ENCODE measurements at regions not wholly inside any gene's neighbourhood (a gene's known extent, or its start where the extent isn't known, plus 50 kb on each side); places are given as distances from the start of the nearest gene placed in this dataset.

DNA sequence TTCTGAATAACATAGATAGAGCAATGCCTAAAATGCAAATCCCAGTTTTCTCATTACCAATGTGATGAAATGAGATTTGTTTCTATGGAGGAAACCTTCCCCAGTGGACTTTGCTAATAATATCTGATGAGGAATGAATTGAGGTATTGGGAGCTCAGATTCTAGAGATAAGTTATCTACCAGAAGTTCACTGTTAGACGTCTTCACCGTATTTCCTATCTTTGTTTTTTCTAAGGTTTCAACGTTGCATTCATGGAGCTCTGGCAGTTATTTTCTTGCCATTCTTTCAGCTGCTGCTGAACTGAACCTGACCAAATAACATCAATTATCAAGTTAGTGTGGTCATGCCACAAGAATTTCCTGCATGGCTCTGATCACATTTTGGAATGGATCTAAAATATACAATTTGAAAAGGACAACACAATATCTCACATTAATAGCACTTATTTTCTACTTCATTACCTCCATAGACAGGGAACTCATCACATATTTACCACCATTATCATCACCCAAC, 511.8 kb upstream of the LCORL start:
- no peak overlapping the region for H3K4me3 ChIP-seq (ENCODE audit: low read length)
- H3K9ac ChIP-seq (ENCODE audit: low read depth, low read length) = no peak overlapping the region
- H3K36me3 ChIP-seq (ENCODE audit: insufficient read depth, low read depth, low read length) = no peaks in the 10 kb centered on the region
- H3K9me3 ChIP-seq (ENCODE audit: insufficient read depth, low read depth, low read length) = no peaks in the 10 kb centered on the region
- no peaks in the 10 kb centered on the region for H3K4me1 ChIP-seq (ENCODE audit: insufficient read depth, low read length)
- no peak overlapping the region for H3K27ac ChIP-seq (ENCODE audit: low read length)
- no peaks in the 10 kb centered on the region for H3K27me3 ChIP-seq (ENCODE audit: insufficient read depth, low read length)

- no peaks in the 10 kb centered on the region for H3K27me3 ChIP-seq (ENCODE audit: insufficient read depth, low read length)
- H3K4me1 ChIP-seq (ENCODE audit: insufficient read depth, low read length) = no peaks in the 10 kb centered on the region
- H3K9me3 ChIP-seq (ENCODE audit: insufficient read depth, low read depth, low read length) = no peaks in the 10 kb centered on the region
- H3K36me3 ChIP-seq (ENCODE audit: insufficient read depth, low read depth, low read length) = no peaks in the 10 kb centered on the region
- H3K4me3 ChIP-seq (ENCODE audit: low read length) = no peak overlapping the region
- no peak overlapping the region for H3K27ac ChIP-seq (ENCODE audit: low read length)
- H3K9ac ChIP-seq (ENCODE audit: low read depth, low read length) = no peak overlapping the region
These were observed 510.2 kb upstream of the LCORL start for GRCh38 chr4:18531731-18532130.

DNA sequence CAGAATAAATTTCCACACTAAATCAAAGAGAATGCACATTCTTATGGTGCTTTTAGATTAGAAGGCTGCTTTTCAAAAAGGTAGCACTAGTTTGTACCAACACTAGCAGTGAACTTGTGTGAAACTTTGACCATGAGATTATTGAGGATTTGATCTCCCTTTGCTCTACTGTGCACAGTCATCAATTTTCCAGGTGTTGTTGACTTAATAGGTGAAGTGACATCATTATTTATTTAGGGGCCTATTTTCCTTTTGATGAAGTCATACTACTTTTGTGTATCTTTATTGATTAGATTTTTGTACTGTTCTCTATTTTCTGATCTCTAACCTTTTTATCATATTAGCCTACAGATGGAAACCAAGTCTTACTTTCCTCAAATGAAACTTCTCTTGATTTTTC, 507.9 kb upstream of the LCORL start:
- Histone ChIP-seq H3K36me3 (ENCODE audit: insufficient read depth, low read depth, low read length) (no peaks in the 10 kb centered on the region), H3K9ac (ENCODE audit: low read depth, low read length) (no peak overlapping the region), H3K4me3 (ENCODE audit: low read length) (no peak overlapping the region), H3K27ac (ENCODE audit: low read length) (no peak overlapping the region), H3K4me1 (ENCODE audit: insufficient read depth, low read length) (no peaks in the 10 kb centered on the region), H3K9me3 (ENCODE audit: insufficient read depth, low read depth, low read length) (no peaks in the 10 kb centered on the region), H3K27me3 (ENCODE audit: insufficient read depth, low read length) (no peaks in the 10 kb centered on the region)

- H3K9ac ChIP-seq (ENCODE audit: low read depth, low read length) = no peak overlapping the region
- no peak overlapping the region for H3K27ac ChIP-seq (ENCODE audit: low read length)
- no peaks in the 10 kb centered on the region for H3K36me3 ChIP-seq (ENCODE audit: insufficient read depth, low read depth, low read length)
- no peaks in the 10 kb centered on the region for H3K4me1 ChIP-seq (ENCODE audit: insufficient read depth, low read length)
- H3K9me3 ChIP-seq (ENCODE audit: insufficient read depth, low read depth, low read length) = no peaks in the 10 kb centered on the region
- no peaks in the 10 kb centered on the region; the same call in 1 of the 2 replicates for H3K27me3 ChIP-seq (ENCODE audit: insufficient read depth, low read length)
- H3K4me3 ChIP-seq (ENCODE audit: low read length) = no peak overlapping the region
These were observed 503.1 kb upstream of the LCORL start for GRCh38 chr4:18524667-18525066.

DNA sequence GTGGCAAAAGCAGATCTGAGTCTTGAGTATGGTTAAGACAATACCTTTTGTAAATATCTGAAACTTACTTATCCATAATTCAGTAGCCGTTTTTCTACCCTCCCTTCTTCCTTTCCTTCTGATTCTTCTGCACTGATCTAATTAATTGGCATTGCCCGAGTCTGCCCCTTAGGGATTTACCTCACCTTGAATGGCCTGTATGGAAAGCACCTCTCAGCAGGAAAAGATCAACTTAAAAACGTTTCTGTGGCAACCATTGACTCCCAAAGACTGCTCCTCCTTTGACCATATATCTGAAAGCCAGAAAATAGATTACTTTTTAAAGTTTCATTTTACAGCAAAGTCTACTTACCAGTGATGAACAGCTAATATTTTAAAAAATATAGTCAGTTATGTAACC, 496.5 kb upstream of the LCORL start:
- Histone ChIP-seq H3K36me3 (ENCODE audit: insufficient read depth, low read depth, low read length) (no peaks in the 10 kb centered on the region), H3K27ac (ENCODE audit: low read length) (no peak overlapping the region), H3K4me1 (ENCODE audit: insufficient read depth, low read length) (peaks cover 5% of the 10 kb centered on the region; the same call in 1 of the 2 replicates), H3K9me3 (ENCODE audit: insufficient read depth, low read depth, low read length) (no peaks in the 10 kb centered on the region), H3K4me3 (ENCODE audit: low read length) (no peak overlapping the region), H3K9ac (ENCODE audit: low read depth, low read length) (no peak overlapping the region), H3K27me3 (ENCODE audit: insufficient read depth, low read length) (peaks cover 31% of the 10 kb centered on the region)

DNA sequence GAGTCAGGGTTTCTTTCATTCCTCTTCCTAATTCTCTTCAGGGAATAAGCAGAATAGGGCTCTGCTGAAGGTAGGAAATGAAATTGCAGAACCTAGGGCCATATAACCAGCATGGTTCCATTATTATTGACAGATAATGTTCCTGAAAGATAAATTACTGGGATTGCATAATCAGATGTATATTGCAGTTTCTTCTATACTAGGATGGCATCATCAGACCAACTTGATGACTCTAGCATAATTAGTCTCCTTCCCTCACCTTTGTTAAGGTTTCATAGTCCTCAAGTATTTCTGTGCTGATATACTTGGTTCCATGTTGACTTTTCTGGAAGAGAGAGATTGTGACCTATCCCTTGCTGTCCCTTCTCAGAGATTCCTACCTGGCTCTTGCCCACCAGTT, 492.3 kb upstream of the LCORL start:
- Histone ChIP-seq H3K4me3 (ENCODE audit: low read length) (no peak overlapping the region), H3K9me3 (ENCODE audit: insufficient read depth, low read depth, low read length) (no peaks in the 10 kb centered on the region), H3K27me3 (ENCODE audit: insufficient read depth, low read length) (peaks cover 25% of the 10 kb centered on the region), H3K27ac (ENCODE audit: low read length) (no peak overlapping the region), H3K9ac (ENCODE audit: low read depth, low read length) (no peak overlapping the region), H3K4me1 (ENCODE audit: insufficient read depth, low read length) (peaks cover 8% of the 10 kb centered on the region; the same call in 1 of the 2 replicates), H3K36me3 (ENCODE audit: insufficient read depth, low read depth, low read length) (no peaks in the 10 kb centered on the region)

GRCh38 chr4:18512718-18513117, 491.2 kb upstream of the LCORL start:
- Histone ChIP-seq H3K4me3 (ENCODE audit: low read length) (no peak overlapping the region), H3K9ac (ENCODE audit: low read depth, low read length) (no peak overlapping the region), H3K4me1 (ENCODE audit: insufficient read depth, low read length) (peaks cover 7% of the 10 kb centered on the region; the same call in 1 of the 2 replicates), H3K36me3 (ENCODE audit: insufficient read depth, low read depth, low read length) (no peaks in the 10 kb centered on the region), H3K27me3 (ENCODE audit: insufficient read depth, low read length) (peaks cover 15% of the 10 kb centered on the region; the same call in 1 of the 2 replicates), H3K9me3 (ENCODE audit: insufficient read depth, low read depth, low read length) (no peaks in the 10 kb centered on the region), H3K27ac (ENCODE audit: low read length) (no peak overlapping the region)

- H3K4me1 ChIP-seq (ENCODE audit: insufficient read depth, low read length) = peaks cover 7% of the 10 kb centered on the region; the same call in 1 of the 2 replicates
- peaks cover 5% of the 10 kb centered on the region; the same call in 1 of the 2 replicates for H3K27me3 ChIP-seq (ENCODE audit: insufficient read depth, low read length)
- H3K36me3 ChIP-seq (ENCODE audit: insufficient read depth, low read depth, low read length) = no peaks in the 10 kb centered on the region
- H3K27ac ChIP-seq (ENCODE audit: low read length) = no peak overlapping the region
- no peaks in the 10 kb centered on the region for H3K9me3 ChIP-seq (ENCODE audit: insufficient read depth, low read depth, low read length)
- H3K4me3 ChIP-seq (ENCODE audit: low read length) = no peak overlapping the region
- H3K9ac ChIP-seq (ENCODE audit: low read depth, low read length) = no peak overlapping the region
These were observed 490.2 kb upstream of the LCORL start for GRCh38 chr4:18511727-18512126.

- H3K36me3 ChIP-seq (ENCODE audit: insufficient read depth, low read depth, low read length) = no peaks in the 10 kb centered on the region
- H3K9me3 ChIP-seq (ENCODE audit: insufficient read depth, low read depth, low read length) = no peaks in the 10 kb centered on the region
- no peaks in the 10 kb centered on the region for H3K27me3 ChIP-seq (ENCODE audit: insufficient read depth, low read length)
- H3K4me1 ChIP-seq (ENCODE audit: insufficient read depth, low read length) = peaks cover 7% of the 10 kb centered on the region; the same call in 1 of the 2 replicates
- no peak overlapping the region for H3K9ac ChIP-seq (ENCODE audit: low read depth, low read length)
- no peak overlapping the region for H3K4me3 ChIP-seq (ENCODE audit: low read length)
- no peak overlapping the region for H3K27ac ChIP-seq (ENCODE audit: low read length)
These were observed 487.2 kb upstream of the LCORL start for GRCh38 chr4:18508786-18509185.

DNA sequence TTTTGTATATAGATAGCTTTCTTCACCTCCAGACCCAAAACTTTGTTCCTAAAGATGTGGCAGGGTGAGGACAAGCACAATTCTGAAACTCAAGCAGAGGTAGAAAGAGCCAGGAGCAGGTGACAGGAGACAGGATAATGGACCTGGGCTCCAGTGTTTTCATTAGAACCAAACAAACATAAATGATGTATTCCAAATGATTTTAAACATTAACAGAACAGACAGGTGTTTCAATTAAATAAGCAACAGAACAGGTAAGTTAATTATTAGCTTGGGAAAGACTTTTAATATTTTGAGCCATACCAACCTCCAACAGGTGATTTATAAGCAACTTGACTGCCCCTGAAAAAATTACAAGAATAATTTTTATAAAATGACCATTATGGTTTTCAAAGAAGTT, 459.4 kb upstream of the LCORL start:
- no peak overlapping the region for H3K9ac ChIP-seq (ENCODE audit: low read depth, low read length)
- peaks cover 19% of the 10 kb centered on the region; the same call in 1 of the 2 replicates for H3K9me3 ChIP-seq (ENCODE audit: insufficient read depth, low read depth, low read length)
- H3K4me1 ChIP-seq (ENCODE audit: insufficient read depth, low read length) = peaks cover 5% of the 10 kb centered on the region; the same call in 1 of the 2 replicates
- H3K4me3 ChIP-seq (ENCODE audit: low read length) = no peak overlapping the region
- no peaks in the 10 kb centered on the region for H3K36me3 ChIP-seq (ENCODE audit: insufficient read depth, low read depth, low read length)
- no peak overlapping the region for H3K27ac ChIP-seq (ENCODE audit: low read length)
- H3K27me3 ChIP-seq (ENCODE audit: insufficient read depth, low read length) = no peaks in the 10 kb centered on the region

GRCh38 chr4:18480342-18480741, 458.8 kb upstream of the LCORL start:
- H3K27ac ChIP-seq (ENCODE audit: low read length) = no peak overlapping the region
- H3K27me3 ChIP-seq (ENCODE audit: insufficient read depth, low read length) = no peaks in the 10 kb centered on the region
- no peak overlapping the region for H3K4me3 ChIP-seq (ENCODE audit: low read length)
- H3K4me1 ChIP-seq (ENCODE audit: insufficient read depth, low read length) = peaks cover 5% of the 10 kb centered on the region; the same call in 1 of the 2 replicates
- H3K9me3 ChIP-seq (ENCODE audit: insufficient read depth, low read depth, low read length) = peaks cover 19% of the 10 kb centered on the region; the same call in 1 of the 2 replicates
- H3K36me3 ChIP-seq (ENCODE audit: insufficient read depth, low read depth, low read length) = no peaks in the 10 kb centered on the region
- no peak overlapping the region for H3K9ac ChIP-seq (ENCODE audit: low read depth, low read length)

GRCh38 chr4:18479825-18480224, 458.3 kb upstream of the LCORL start:
- Histone ChIP-seq H3K4me1 (ENCODE audit: insufficient read depth, low read length) (peaks cover 5% of the 10 kb centered on the region; the same call in 1 of the 2 replicates), H3K27ac (ENCODE audit: low read length) (no peak overlapping the region), H3K27me3 (ENCODE audit: insufficient read depth, low read length) (no peaks in the 10 kb centered on the region), H3K9me3 (ENCODE audit: insufficient read depth, low read depth, low read length) (peaks cover 19% of the 10 kb centered on the region; the same call in 1 of the 2 replicates), H3K4me3 (ENCODE audit: low read length) (no peak overlapping the region), H3K9ac (ENCODE audit: low read depth, low read length) (no peak overlapping the region), H3K36me3 (ENCODE audit: insufficient read depth, low read depth, low read length) (no peaks in the 10 kb centered on the region)
